Lower leg skin (tissue), 4 donors: ENCODE measurements at regions not wholly inside any gene's neighbourhood (a gene's known extent, or its start where the extent isn't known, plus 50 kb on each side); places are given as distances from the start of the nearest gene placed in this dataset.

Source experiments
- DNase-seq, 2 donors: peaks; one replicate each; pipeline ENCODE4 v3.0.0-alpha.2; 2019; ENCODE audit warnings: low spot score in 2 of 2
- H3K4me3 ChIP-seq: fragments of 200-600 bp; sonication (generic); 2 replicates; pipeline ENCODE4 v1.5.1; 2017; ENCODE audit warnings: mild to moderate bottlenecking, low read depth; ENCODE audit not compliant: poor library complexity, severe bottlenecking
- CTCF ChIP-seq, 3 donors: fragments of 450-650 bp; IDR thresholded peaks; one replicate each; pipeline ENCODE4 v1.5.1; 2016; ENCODE audit warnings: antibody characterized with exemption in 3 of 3, mild to moderate bottlenecking in 3 of 3, moderate library complexity in 2 of 3
- POLR2A ChIP-seq, 2 donors: fragments of 450-650 bp; IDR thresholded peaks; one replicate each; pipeline ENCODE4 v1.6.1; 2016 to 2017; ENCODE audit warnings: antibody characterized with exemption in 2 of 2, mild to moderate bottlenecking in 1 of 2, moderate library complexity in 1 of 2
- WGBS, 2 donors: methylation state at CpG; one replicate each; pipeline ENCODE4 v1.1.5; 2018; 5-methylcytosine and 5-hydroxymethylcytosine counted together
- intact Hi-C: fragments of 100-400 bp; cut with DNase I; formaldehyde crosslinking; loops from one replicate; pipeline ENCODE4 v1.15.0; 2023; ENCODE audit warnings: low total_unique reads

DNA sequence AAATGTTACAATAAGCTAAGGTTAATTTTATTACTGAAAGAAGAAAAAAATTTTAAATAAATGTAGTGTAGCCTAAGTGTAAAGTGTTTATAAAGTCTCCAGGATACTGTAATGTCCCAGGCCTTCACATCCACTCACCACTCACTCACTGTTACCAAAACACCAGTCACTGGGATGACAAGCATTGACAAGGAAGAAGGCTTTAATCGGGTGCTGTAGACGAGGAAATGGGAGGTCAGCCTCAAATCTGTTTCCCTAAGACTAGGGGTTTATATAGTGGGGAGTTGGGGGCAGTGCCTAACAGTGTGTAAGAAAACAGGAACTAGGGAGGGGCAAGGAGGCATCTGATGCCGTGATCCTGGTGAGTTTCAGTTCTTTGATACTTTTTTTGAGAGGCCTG, 69.4 kb downstream of the CHRM3 start:
- TF ChIP-seq POLR2A (IDR thresholded peaks at IDR 0.05) (no peak), CTCF (IDR thresholded peaks at IDR 0.05) (no peak)
- no peak for DNase-seq
- no peak overlapping the region for H3K4me3 ChIP-seq
- intact Hi-C loops, result no loop called here
- 80 to 86% methylated on average over 3 of the region's 3 CpGs for WGBS, 2 donors

GRCh38 chr1:239456788-239457187, 70.4 kb downstream of the CHRM3 start:
- no peak for DNase-seq
- intact Hi-C loops, result no loop called here
- WGBS, 2 donors, result 75 to 87% methylated on average over 2 of the region's 2 CpGs
- TF ChIP-seq CTCF (IDR thresholded peaks at IDR 0.05) (no peak), POLR2A (IDR thresholded peaks at IDR 0.05) (no peak)
- no peak overlapping the region for H3K4me3 ChIP-seq

- DNase-seq, result no peak
- 62 to 65% methylated on average over 4 of the region's 4 CpGs for WGBS, 2 donors
- intact Hi-C loops, result no loop called here
Observed at GRCh38 chr1:239457491-239458143, 71.2 kb downstream of the CHRM3 start.

DNA sequence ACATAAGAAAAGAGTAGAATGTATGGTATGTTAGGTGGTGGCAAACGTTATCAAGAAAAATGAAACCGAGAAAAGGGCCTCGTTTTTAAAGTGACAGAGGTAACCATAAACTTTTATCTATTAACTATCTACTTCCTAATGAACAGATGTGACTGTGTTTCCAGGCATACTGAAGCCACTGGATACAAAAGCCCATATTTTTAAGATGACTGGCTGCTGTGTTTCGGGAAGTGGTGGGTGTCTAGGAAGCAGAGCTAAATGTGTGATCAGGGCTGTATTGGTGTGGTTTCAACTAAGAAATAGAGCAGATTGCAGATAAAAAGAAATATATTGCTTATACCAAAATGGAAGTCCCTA, 71.8 kb downstream of the CHRM3 start:
- TF ChIP-seq CTCF (IDR thresholded peaks at IDR 0.05) (no peak), POLR2A (IDR thresholded peaks at IDR 0.05) (no peak)
- intact Hi-C loops, result no loop called here
- no peak overlapping the region for H3K4me3 ChIP-seq
- no peak for DNase-seq
- 46 to 57% methylated on average over 4 of the region's 4 CpGs for WGBS, 2 donors

More at GRCh38 chr1:239457491-239458143, 71.2 kb downstream of the CHRM3 start:
- TF ChIP-seq POLR2A (IDR thresholded peaks at IDR 0.05), result no peak
- no peak for TF ChIP-seq CTCF (IDR thresholded peaks at IDR 0.05)
- no peak overlapping the region for H3K4me3 ChIP-seq

DNA sequence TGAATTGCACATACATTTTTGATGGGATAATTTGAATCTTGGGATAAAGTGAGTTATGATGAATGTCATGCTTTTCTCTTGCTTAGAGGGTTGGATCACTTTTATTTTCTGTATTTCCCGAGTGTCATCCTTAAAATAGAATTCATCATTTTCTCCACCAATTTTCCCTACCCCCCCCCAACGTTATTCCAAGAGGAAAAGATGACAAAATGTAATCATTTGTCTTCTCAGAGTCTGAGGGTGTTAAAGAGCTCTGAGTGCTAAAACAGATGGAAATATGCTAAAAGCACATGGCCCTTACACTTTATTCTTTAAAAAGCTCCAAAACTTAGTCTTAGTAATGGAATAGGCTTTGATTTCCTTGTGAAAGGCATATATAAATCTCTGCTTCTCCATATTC, 81.4 kb downstream of the CHRM3 start:
- H3K4me3 ChIP-seq, result no peak overlapping the region
- TF ChIP-seq CTCF (IDR thresholded peaks at IDR 0.05) (no peak), POLR2A (IDR thresholded peaks at IDR 0.05) (no peak)
- WGBS, 2 donors, result 44 to 48% methylated on average over 2 of the region's 2 CpGs
- intact Hi-C loops, result no loop called here
- DNase-seq, result no peak

- intact Hi-C loops, result no loop called here
- no peak overlapping the region for H3K4me3 ChIP-seq
- DNase-seq, result no peak
- TF ChIP-seq CTCF (IDR thresholded peaks at IDR 0.05) (no peak), POLR2A (IDR thresholded peaks at IDR 0.05) (no peak)
Observed at GRCh38 chr1:239478069-239478468, 91.7 kb downstream of the CHRM3 start.
